ENCODE measurements at regions not wholly inside any gene's neighbourhood (a gene's known extent, or its start where the extent isn't known, plus 50 kb on each side); places are given as distances from the start of the nearest gene placed in this dataset.

GRCh38 chr2:105607920-105608504 lies 136.7 kb upstream of the NCK2 start:
- no peak for DNase-seq (ENCODE audit: low spot score)
- Histone ChIP-seq H3K27me3 (ENCODE audit: control insufficient read depth in 4 of 4, insufficient read depth in 4 of 4, low read length in 3 of 4) (peaks cover 0 to 6% (median 0%) of the 10 kb centered on the region in 4 donors), H3K4me3 (ENCODE audit: low read depth in 1 of 3, low read length in 3 of 3) (no peak overlapping the region), H3K4me1 (ENCODE audit: control insufficient read depth in 4 of 4, insufficient read depth in 4 of 4, low read length in 3 of 4) (peaks cover 0 to 2% (median 0%) of the 10 kb centered on the region in 4 donors), H3K9me3 (ENCODE audit: control insufficient read depth in 4 of 4, low read length in 3 of 4) (no peaks in the 10 kb centered on the region), H3K9ac (ENCODE audit: low read depth in 1 of 2, low read length in 2 of 2) (no peak overlapping the region), H3K27ac (ENCODE audit: low read depth in 1 of 2, low read length in 2 of 2) (no peak overlapping the region), H3K36me3 (ENCODE audit: control insufficient read depth in 4 of 4, insufficient read depth in 3 of 4, low read depth in 1 of 4, low read length in 3 of 4) (no peaks in the 10 kb centered on the region)
- TF ChIP-seq NR2F2 (IDR thresholded peaks at IDR 0.05), result no peak
- TF ChIP-seq, protein P1, sequence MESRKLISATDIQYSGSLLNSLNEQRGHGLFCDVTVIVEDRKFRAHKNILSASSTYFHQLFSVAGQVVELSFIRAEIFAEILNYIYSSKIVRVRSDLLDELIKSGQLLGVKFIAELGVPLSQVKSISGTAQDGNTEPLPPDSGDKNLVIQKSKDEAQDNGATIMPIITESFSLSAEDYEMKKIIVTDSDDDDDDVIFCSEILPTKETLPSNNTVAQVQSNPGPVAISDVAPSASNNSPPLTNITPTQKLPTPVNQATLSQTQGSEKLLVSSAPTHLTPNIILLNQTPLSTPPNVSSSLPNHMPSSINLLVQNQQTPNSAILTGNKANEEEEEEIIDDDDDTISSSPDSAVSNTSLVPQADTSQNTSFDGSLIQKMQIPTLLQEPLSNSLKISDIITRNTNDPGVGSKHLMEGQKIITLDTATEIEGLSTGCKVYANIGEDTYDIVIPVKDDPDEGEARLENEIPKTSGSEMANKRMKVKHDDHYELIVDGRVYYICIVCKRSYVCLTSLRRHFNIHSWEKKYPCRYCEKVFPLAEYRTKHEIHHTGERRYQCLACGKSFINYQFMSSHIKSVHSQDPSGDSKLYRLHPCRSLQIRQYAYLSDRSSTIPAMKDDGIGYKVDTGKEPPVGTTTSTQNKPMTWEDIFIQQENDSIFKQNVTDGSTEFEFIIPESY (IDR thresholded peaks at IDR 0.05), result no peak
- no peak for TF ChIP-seq GABPA (IDR thresholded peaks at IDR 0.05 in 1 of 2, conservative IDR thresholded peaks at IDR 0.05 in 1 of 2)
- no peak for TF ChIP-seq ATF3 (IDR thresholded peaks at IDR 0.05)
- 50% methylated on average over 4 of the region's 4 CpGs for WGBS

GRCh38 chr2:105606081-105606480 lies 138.6 kb upstream of the NCK2 start:
- TF ChIP-seq, protein P2, sequence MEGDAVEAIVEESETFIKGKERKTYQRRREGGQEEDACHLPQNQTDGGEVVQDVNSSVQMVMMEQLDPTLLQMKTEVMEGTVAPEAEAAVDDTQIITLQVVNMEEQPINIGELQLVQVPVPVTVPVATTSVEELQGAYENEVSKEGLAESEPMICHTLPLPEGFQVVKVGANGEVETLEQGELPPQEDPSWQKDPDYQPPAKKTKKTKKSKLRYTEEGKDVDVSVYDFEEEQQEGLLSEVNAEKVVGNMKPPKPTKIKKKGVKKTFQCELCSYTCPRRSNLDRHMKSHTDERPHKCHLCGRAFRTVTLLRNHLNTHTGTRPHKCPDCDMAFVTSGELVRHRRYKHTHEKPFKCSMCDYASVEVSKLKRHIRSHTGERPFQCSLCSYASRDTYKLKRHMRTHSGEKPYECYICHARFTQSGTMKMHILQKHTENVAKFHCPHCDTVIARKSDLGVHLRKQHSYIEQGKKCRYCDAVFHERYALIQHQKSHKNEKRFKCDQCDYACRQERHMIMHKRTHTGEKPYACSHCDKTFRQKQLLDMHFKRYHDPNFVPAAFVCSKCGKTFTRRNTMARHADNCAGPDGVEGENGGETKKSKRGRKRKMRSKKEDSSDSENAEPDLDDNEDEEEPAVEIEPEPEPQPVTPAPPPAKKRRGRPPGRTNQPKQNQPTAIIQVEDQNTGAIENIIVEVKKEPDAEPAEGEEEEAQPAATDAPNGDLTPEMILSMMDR (IDR thresholded peaks at IDR 0.05; ENCODE audit: low read depth, low read length, missing input control), result no peak
- TF ChIP-seq REST (IDR thresholded peaks at IDR 0.05) (no peak), SP1 (IDR thresholded peaks at IDR 0.05) (no peak), FOXA2 (IDR thresholded peaks at IDR 0.05) (no peak), GABPA (IDR thresholded peaks at IDR 0.05 in 1 of 2, conservative IDR thresholded peaks at IDR 0.05 in 1 of 2) (no peak), RXRA (IDR thresholded peaks at IDR 0.05) (no peak), YY1 (IDR thresholded peaks at IDR 0.05) (no peak), JUND (IDR thresholded peaks at IDR 0.05) (no peak), EGR1 (IDR thresholded peaks at IDR 0.05; ENCODE audit: low read depth in 2 of 2) (no peak), TAF1 (conservative IDR thresholded peaks at IDR 0.05) (no peak), HNF4G (IDR thresholded peaks at IDR 0.05) (no peak), NR2F2 (IDR thresholded peaks at IDR 0.05) (no peak), ATF3 (IDR thresholded peaks at IDR 0.05) (no peak), FOXA1 (IDR thresholded peaks at IDR 0.05) (no peak), RAD21 (IDR thresholded peaks at IDR 0.05) (no peak), HNF4A (conservative IDR thresholded peaks at IDR 0.05) (no peak)
- TF ChIP-seq, protein P1 (IDR thresholded peaks at IDR 0.05), result no peak
- TF ChIP-seq, protein P3, sequence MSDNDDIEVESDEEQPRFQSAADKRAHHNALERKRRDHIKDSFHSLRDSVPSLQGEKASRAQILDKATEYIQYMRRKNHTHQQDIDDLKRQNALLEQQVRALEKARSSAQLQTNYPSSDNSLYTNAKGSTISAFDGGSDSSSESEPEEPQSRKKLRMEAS (IDR thresholded peaks at IDR 0.05), result no peak
- peaks cover 0 to 2% (median 0%) of the 10 kb centered on the region in 4 donors for H3K4me1 ChIP-seq (ENCODE audit: control insufficient read depth in 4 of 4, insufficient read depth in 4 of 4, low read length in 3 of 4)
- no peak for DNase-seq (ENCODE audit: low spot score)
- H3K9me3 ChIP-seq (ENCODE audit: control insufficient read depth in 4 of 4, low read length in 3 of 4), result no peaks in the 10 kb centered on the region
- no peak overlapping the region for H3K27ac ChIP-seq (ENCODE audit: low read depth in 1 of 2, low read length in 2 of 2)
- no peaks in the 10 kb centered on the region for H3K36me3 ChIP-seq (ENCODE audit: control insufficient read depth in 4 of 4, insufficient read depth in 3 of 4, low read depth in 1 of 4, low read length in 3 of 4)
- no peak overlapping the region for H3K4me3 ChIP-seq (ENCODE audit: low read depth in 1 of 3, low read length in 3 of 3)
- WGBS, result 89% methylated on average over 3 of the region's 3 CpGs
- peaks cover 0 to 6% (median 0%) of the 10 kb centered on the region in 4 donors for H3K27me3 ChIP-seq (ENCODE audit: control insufficient read depth in 4 of 4, insufficient read depth in 4 of 4, low read length in 3 of 4)
- H3K9ac ChIP-seq (ENCODE audit: low read depth in 1 of 2, low read length in 2 of 2), result no peak overlapping the region

All from liver (tissue), 8 donors.